GM23248 (cell line): ENCODE measurements at regions not wholly inside any gene's neighbourhood (a gene's known extent, or its start where the extent isn't known, plus 50 kb on each side); places are given as distances from the start of the nearest gene placed in this dataset.

Source experiments
- DNase-seq: peaks from one replicate; pipeline ENCODE4 v3.0.0-alpha.2; 2015
- H2AFZ ChIP-seq: fragments of 200-600 bp; sonication (generic); 2 replicates; pipeline ENCODE4 v1.6.1; 2016; ENCODE audit warnings: antibody characterized with exemption
- H3F3A ChIP-seq: fragments of 200-600 bp; sonication (generic); 2 replicates; pipeline ENCODE4 v1.6.1; 2016; ENCODE audit warnings: mild to moderate bottlenecking, antibody characterized with exemption, mixed run types; ENCODE audit not compliant: insufficient read depth
- H3K27ac ChIP-seq: fragments of 200-600 bp; sonication (generic); 2 replicates; pipeline ENCODE4 v1.5.1; 2016; ENCODE audit warnings: mild to moderate bottlenecking
- H3K27me3 ChIP-seq: fragments of 200-600 bp; sonication (generic); replicated peaks from 2 replicates; pipeline ENCODE4 v1.6.1; 2016; ENCODE audit warnings: mild to moderate bottlenecking; ENCODE audit not compliant: insufficient read depth
- H3K36me3 ChIP-seq: fragments of 200-600 bp; sonication (generic); 2 replicates; pipeline ENCODE4 v1.6.1; 2016; ENCODE audit warnings: low read depth, mild to moderate bottlenecking
- H3K4me1 ChIP-seq: fragments of 200-600 bp; sonication (generic); 2 replicates; pipeline ENCODE4 v1.6.1; 2016; ENCODE audit warnings: mild to moderate bottlenecking; ENCODE audit not compliant: insufficient read depth
- H3K4me2 ChIP-seq: fragments of 200-600 bp; sonication (generic); one replicate; pipeline ENCODE4 v1.6.1; 2016; ENCODE audit warnings: mild to moderate bottlenecking; ENCODE audit not compliant: unreplicated experiment
- H3K4me3 ChIP-seq: fragments of 200-600 bp; sonication (generic); 2 replicates; pipeline ENCODE4 v1.5.1; 2016; ENCODE audit warnings: mild to moderate bottlenecking
- H3K79me2 ChIP-seq: fragments of 200-600 bp; sonication (generic); 2 replicates; pipeline ENCODE4 v1.6.1; 2016; ENCODE audit warnings: mild to moderate bottlenecking; ENCODE audit not compliant: insufficient read depth
- H3K9ac ChIP-seq: fragments of 200-600 bp; sonication (generic); 2 replicates; pipeline ENCODE4 v1.6.1; 2016; ENCODE audit warnings: mild to moderate bottlenecking
- H3K9me2 ChIP-seq: fragments of 200-600 bp; sonication (generic); 2 replicates; pipeline ENCODE4 v1.6.1; 2016; ENCODE audit warnings: mixed run types, mild to moderate bottlenecking, moderate library complexity; ENCODE audit not compliant: insufficient read depth
- H3K9me3 ChIP-seq: fragments of 200-600 bp; sonication (generic); one replicate; pipeline ENCODE4 v1.6.1; 2017; ENCODE audit warnings: low read depth
- H4K20me1 ChIP-seq: fragments of 200-600 bp; sonication (generic); 2 replicates; pipeline ENCODE4 v1.6.0; 2016; ENCODE audit not compliant: insufficient read depth
- EZH2 ChIP-seq: fragments of 200-600 bp; sonication (generic); IDR thresholded peaks from 2 replicates; pipeline ENCODE4 v1.6.1; 2018; ENCODE audit warnings: antibody characterized with exemption, mild to moderate bottlenecking; ENCODE audit not compliant: insufficient read depth, poor library complexity, severe bottlenecking
- EZH2phosphoT487 ChIP-seq: fragments of 200-600 bp; sonication (generic); IDR thresholded peaks from 2 replicates; pipeline ENCODE4 v1.6.1; 2018; ENCODE audit warnings: antibody characterized with exemption, moderate library complexity, mild to moderate bottlenecking, low read depth; ENCODE audit not compliant: insufficient read depth
- WGBS, 2 experiments: methylation state at CpG; one replicate each; pipeline ENCODE4 v1.1.6; 2015 to 2017; ENCODE audit warnings: low lambda C conversion rate in 2 of 2, low coverage in 1 of 2; ENCODE audit errors: missing lambda C conversion rate in 2 of 2; 5-methylcytosine and 5-hydroxymethylcytosine counted together
- in situ Hi-C: fragments of 300-500 bp; cut with MboI; formaldehyde crosslinking; loops from 2 replicates; pipeline ENCODE4 v1.15.0; 2020

DNA sequence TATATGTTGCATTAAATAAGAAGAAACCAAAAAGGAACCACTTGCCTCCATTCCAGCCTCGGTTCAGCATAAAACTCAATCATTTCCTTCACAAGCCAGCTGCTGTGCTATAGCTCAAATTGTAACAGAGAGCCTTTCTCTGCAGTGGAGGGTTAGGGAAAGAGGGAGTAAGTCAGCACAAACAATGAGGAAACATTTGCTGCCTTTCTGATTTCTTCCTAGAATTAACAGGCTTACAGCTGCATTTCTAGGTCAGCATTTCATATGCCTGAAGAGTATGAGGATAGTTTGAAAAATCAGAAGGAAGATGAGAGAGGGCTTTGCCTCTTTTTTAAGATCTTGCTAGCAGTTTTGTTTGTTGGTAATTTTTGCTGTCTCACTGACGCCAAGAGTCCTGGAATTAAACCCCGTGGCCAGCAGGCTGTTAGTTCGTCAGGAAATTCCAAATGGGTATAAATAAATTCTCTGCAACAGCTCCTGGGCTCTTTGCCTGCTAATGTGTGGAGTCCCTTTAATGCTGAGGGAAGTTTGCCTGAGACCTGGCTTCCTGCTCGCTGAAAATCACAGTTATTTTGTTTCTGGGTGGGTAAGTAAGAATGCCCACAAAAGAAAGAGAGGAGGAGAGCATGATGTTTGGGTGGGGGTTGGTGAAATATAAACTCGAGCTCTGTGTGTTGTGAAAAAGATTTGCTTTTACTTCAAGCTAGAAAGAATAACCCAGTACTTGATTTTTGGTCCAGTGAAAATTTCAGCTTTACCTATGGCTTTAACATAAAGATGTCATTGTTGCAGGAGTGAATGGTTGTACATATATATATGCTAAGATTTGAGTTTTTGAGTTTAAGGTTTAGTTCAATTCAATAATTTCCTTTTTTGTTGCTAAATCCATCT, 148.1 kb upstream of the DMRT1 start:
- 0 to 1% methylated on average over 6 of the region's 6 CpGs for WGBS, 2 experiments
- H3K4me1 ChIP-seq: peaks cover 65% of the 10 kb centered on the region
- TF ChIP-seq EZH2phosphoT487: no peak
- TF ChIP-seq EZH2: no peak
- H3K9ac ChIP-seq: peak overlapping the region; percentile 85
- no peaks in the 10 kb centered on the region for H4K20me1 ChIP-seq
- peak overlapping the region; percentile 97 for H3K27ac ChIP-seq
- peak overlapping the region; percentile 66 for H3K4me3 ChIP-seq
- no peaks in the 10 kb centered on the region for H3K9me3 ChIP-seq
- peaks cover 59% of the 10 kb centered on the region for H3F3A ChIP-seq
- H3K27me3 ChIP-seq: no peaks in the 10 kb centered on the region
- in situ Hi-C loops: no loop called here
- no peaks in the 10 kb centered on the region for H3K36me3 ChIP-seq
- peak overlapping the region; percentile 81 for H3K4me2 ChIP-seq
- peaks cover 24% of the 10 kb centered on the region; the same call in 1 of the 2 replicates for H3K79me2 ChIP-seq
- peak overlapping the region; percentile 56 for H2AFZ ChIP-seq
- H3K9me2 ChIP-seq: no peaks in the 10 kb centered on the region
- DNase-seq: peak; percentile 90

- no peaks in the 10 kb centered on the region for H4K20me1 ChIP-seq
- H3K36me3 ChIP-seq: no peaks in the 10 kb centered on the region
- peaks cover 18% of the 10 kb centered on the region; the same call in 1 of the 2 replicates for H3K79me2 ChIP-seq
- peaks cover 70% of the 10 kb centered on the region for H3K4me1 ChIP-seq
- no peaks in the 10 kb centered on the region for H3K9me2 ChIP-seq
- H3K4me3 ChIP-seq: peak overlapping the region; percentile 66
- in situ Hi-C loops: no loop called here
- peak overlapping the region; percentile 85 for H3K9ac ChIP-seq
- no peak for DNase-seq
- TF ChIP-seq EZH2phosphoT487 (no peak), EZH2 (no peak)
- H3F3A ChIP-seq: peaks cover 65% of the 10 kb centered on the region
- peak overlapping the region; percentile 97 for H3K27ac ChIP-seq
- H3K27me3 ChIP-seq: no peaks in the 10 kb centered on the region
- WGBS, 2 experiments: 13% methylated on average over 1 of the region's 1 CpG
- H2AFZ ChIP-seq: 0 out of 2 replicates have a peak overlapping the region, but pooled peaks have one; percentile 15
- peak overlapping the region; percentile 81 for H3K4me2 ChIP-seq
- no peaks in the 10 kb centered on the region for H3K9me3 ChIP-seq
Observed at GRCh38 chr9:694092-694402, 147.4 kb upstream of the DMRT1 start.

DNA sequence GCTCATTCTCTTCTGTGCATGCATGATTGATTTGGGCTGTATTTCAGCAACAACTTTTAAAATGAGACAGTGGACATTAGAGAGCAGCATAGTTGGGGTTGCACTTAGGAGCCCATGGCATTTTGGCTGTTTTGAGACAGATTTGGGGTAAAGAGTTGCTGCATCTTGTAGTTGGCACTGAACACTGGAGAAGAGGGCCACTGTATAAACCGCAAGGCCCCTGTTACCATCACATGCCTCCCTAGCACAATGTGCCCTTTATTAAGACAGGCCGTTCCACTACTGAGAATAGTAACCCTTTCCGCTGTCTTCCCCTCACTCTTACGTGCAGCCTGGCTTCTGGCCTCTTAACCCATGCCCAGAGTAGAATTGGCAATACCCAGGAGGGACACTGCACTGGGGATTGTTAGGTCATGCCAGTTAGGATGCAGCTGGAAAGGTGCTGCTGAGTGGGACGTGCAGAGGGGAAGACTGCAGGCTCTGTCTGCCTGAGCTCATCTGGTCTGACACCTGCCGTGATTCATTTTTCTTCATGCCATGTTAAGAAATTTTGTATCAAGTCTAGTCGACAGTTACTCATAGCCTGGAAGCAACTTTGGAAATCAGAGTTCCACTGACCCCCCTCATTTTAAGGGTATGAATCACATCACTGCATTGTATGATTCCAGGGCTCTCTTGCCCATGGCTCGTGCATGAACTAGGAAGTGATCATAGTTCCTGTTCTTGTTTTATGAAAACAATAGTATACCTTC, 146.9 kb upstream of the DMRT1 start:
- Histone ChIP-seq H3K9ac (peak overlapping the region; percentile 85), H3K9me2 (no peaks in the 10 kb centered on the region), H3K4me1 (peaks cover 70% of the 10 kb centered on the region), H3K79me2 (peaks cover 16% of the 10 kb centered on the region), H4K20me1 (no peaks in the 10 kb centered on the region), H3K9me3 (no peaks in the 10 kb centered on the region), H2AFZ (0 out of 2 replicates have a peak overlapping the region, but pooled peaks have one; percentile 23), H3K4me2 (peak overlapping the region; percentile 81), H3K27me3 (no peaks in the 10 kb centered on the region), H3K36me3 (no peaks in the 10 kb centered on the region), H3F3A (peaks cover 69% of the 10 kb centered on the region), H3K27ac (peak overlapping the region; percentile 97), H3K4me3 (peak overlapping the region; percentile 66)
- no peak for TF ChIP-seq EZH2phosphoT487
- TF ChIP-seq EZH2: no peak
- peak; percentile 95 for DNase-seq
- 1 to 2% methylated on average over 8 of the region's 8 CpGs for WGBS, 2 experiments
- in situ Hi-C loops: no loop called here

DNA sequence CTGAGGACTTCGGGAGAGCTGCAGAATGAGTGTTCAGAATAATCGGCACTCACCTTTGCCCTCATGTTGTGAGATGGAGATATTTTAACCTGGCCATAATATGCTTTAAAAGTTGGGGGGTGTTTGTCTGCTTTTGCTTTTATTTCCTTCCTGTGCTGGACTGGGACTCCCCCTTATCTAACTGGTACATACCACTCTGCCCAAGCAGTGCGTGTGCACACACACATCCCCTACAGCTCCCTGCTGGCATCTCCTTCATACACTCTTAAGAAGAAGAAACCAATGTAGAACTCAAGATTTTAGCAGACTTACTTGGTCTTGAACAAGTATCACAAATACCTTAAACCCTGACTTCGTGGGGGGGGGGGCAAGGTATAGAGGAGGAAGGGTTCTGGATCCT, 146.2 kb upstream of the DMRT1 start:
- DNase-seq: no peak
- no peaks in the 10 kb centered on the region for H3K27me3 ChIP-seq
- H2AFZ ChIP-seq: 0 out of 2 replicates have a peak overlapping the region, but pooled peaks have one; percentile 23
- no peaks in the 10 kb centered on the region for H4K20me1 ChIP-seq
- H3K4me1 ChIP-seq: peaks cover 70% of the 10 kb centered on the region
- no peaks in the 10 kb centered on the region for H3K9me2 ChIP-seq
- 44 to 51% methylated on average over 4 of the region's 4 CpGs for WGBS, 2 experiments
- peak overlapping the region; percentile 81 for H3K4me2 ChIP-seq
- in situ Hi-C loops: no loop called here
- H3K9me3 ChIP-seq: no peaks in the 10 kb centered on the region
- TF ChIP-seq EZH2phosphoT487 (no peak), EZH2 (no peak)
- H3F3A ChIP-seq: peaks cover 69% of the 10 kb centered on the region
- H3K27ac ChIP-seq: peak overlapping the region; percentile 97
- H3K4me3 ChIP-seq: 0 out of 2 replicates have a peak overlapping the region, but pooled peaks have one; percentile 35
- peak overlapping the region; percentile 45 for H3K9ac ChIP-seq
- H3K79me2 ChIP-seq: peaks cover 23% of the 10 kb centered on the region
- H3K36me3 ChIP-seq: no peaks in the 10 kb centered on the region
